ENCODE measurements at regions not wholly inside any gene's neighbourhood (a gene's known extent, or its start where the extent isn't known, plus 50 kb on each side); places are given as distances from the start of the nearest gene placed in this dataset.

GRCh38 chr5:173498286-173498685 is 118.2 kb downstream of the BOD1 start:
- TF ChIP-seq FOXA1 (IDR thresholded peaks at IDR 0.05) (no peak), FOXM1 (IDR thresholded peaks at IDR 0.05; ENCODE audit: borderline replicate concordance) (no peak), FOXK2 (IDR thresholded peaks at IDR 0.05) (no peak), ELF4 (IDR thresholded peaks at IDR 0.05) (no peak), SP1 (IDR thresholded peaks at IDR 0.05) (no peak)

All from HEK293T (cell line).